Erythroblast (primary cell): ENCODE measurements at regions not wholly inside any gene's neighbourhood (a gene's known extent, or its start where the extent isn't known, plus 50 kb on each side); places are given as distances from the start of the nearest gene placed in this dataset.

Experiments used
- GATA1 ChIP-seq: IDR thresholded peaks from 2 replicates; pipeline ENCODE4 v1.6.1; 2011; ENCODE audit warnings: low read depth, mild to moderate bottlenecking, control low read depth, low read length, moderate library complexity
- POLR2A ChIP-seq: IDR thresholded peaks from 2 replicates; pipeline ENCODE4 v1.6.1; 2011; ENCODE audit warnings: mild to moderate bottlenecking, low read length

DNA sequence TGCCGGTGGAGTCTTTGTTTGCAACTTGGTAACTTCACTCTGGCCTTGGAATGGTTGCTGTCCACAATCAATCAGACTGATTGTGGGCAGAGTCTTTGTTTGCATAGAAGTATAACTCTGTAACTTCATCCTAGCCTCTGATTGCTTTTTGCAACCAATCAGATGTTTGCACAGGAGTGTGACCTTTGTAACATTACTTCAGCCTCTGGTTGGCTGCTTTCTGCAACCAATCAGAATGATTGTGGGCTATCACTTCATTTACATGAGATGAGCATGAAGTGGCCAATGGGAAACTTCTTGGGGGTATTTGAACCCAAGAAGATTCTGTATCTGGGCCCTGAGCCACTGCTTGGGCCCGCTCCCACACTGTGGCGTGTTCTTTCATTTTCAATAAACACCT, 79.6 kb upstream of the CLDN5 start:
- TF ChIP-seq POLR2A = no peak
- TF ChIP-seq GATA1 = no peak
